ENCODE measurements at regions not wholly inside any gene's neighbourhood (a gene's known extent, or its start where the extent isn't known, plus 50 kb on each side); places are given as distances from the start of the nearest gene placed in this dataset.

GRCh38 chr2:128668946-128669345 lies 350.3 kb upstream of the HS6ST1 start (continued):
- no peak for TF ChIP-seq PRDM15 (CRISPR knock-in tag; IDR thresholded peaks at IDR 0.05)
- no peak for TF ChIP-seq GRHL2 (CRISPR knock-in tag; IDR thresholded peaks at IDR 0.05; ENCODE audit: insufficient replicate concordance, severe bottlenecking)

GRCh38 chr2:128670066-128670465 lies 351.4 kb upstream of the HS6ST1 start:
- CTCF ChIA-PET: interaction anchor here (1.0 kb wide), 1 partner anchor 11 kb away, joined by 4 read pairs; no protein-coding TSS in a partner anchor
- POLR2A ChIA-PET: no interaction called here
- ATAC-seq: no peak
- Mint-ChIP-seq H3K4me1 (peaks cover 4% of the 10 kb centered on the region), H3K27me3 (ENCODE audit: low read depth) (no peaks in the 10 kb centered on the region), H3K27ac (no peak overlapping the region), H3K4me3 (no peak overlapping the region), H3K36me3 (peaks cover 17% of the 10 kb centered on the region), H3K9me3 (peaks cover 24% of the 10 kb centered on the region)
- no peak for DNase-seq (ENCODE audit: low spot score)
- TF ChIP-seq GABPB1 (CRISPR knock-in tag; IDR thresholded peaks at IDR 0.05) (no peak), NR3C1 (CRISPR knock-in tag; conservative IDR thresholded peaks at IDR 0.05; ENCODE audit: low read depth) (no peak), SMAD3 (CRISPR knock-in tag; IDR thresholded peaks at IDR 0.05; ENCODE audit: borderline replicate concordance) (no peak), USF1 (CRISPR knock-in tag; IDR thresholded peaks at IDR 0.05) (no peak), NFE2L1 (CRISPR knock-in tag; IDR thresholded peaks at IDR 0.05) (no peak), AR (CRISPR knock-in tag; IDR thresholded peaks at IDR 0.05) (no peak), EMX1 (CRISPR knock-in tag; IDR thresholded peaks at IDR 0.05) (no peak), ZMAT4 (CRISPR knock-in tag; IDR thresholded peaks at IDR 0.05) (no peak), GTF2I (CRISPR knock-in tag; conservative IDR thresholded peaks at IDR 0.05) (no peak), ZNF425 (CRISPR knock-in tag; conservative IDR thresholded peaks at IDR 0.05) (no peak), HMGA2 (CRISPR knock-in tag; IDR thresholded peaks at IDR 0.05) (no peak), ARID4B (CRISPR knock-in tag; IDR thresholded peaks at IDR 0.05; ENCODE audit: borderline replicate concordance) (no peak), ZNF396 (CRISPR knock-in tag; IDR thresholded peaks at IDR 0.05; ENCODE audit: borderline replicate concordance) (no peak), ERG (CRISPR knock-in tag; IDR thresholded peaks at IDR 0.05) (no peak), ZNF317 (CRISPR knock-in tag; IDR thresholded peaks at IDR 0.05; ENCODE audit: borderline replicate concordance, low read depth) (no peak)
